ENCODE measurements at regions not wholly inside any gene's neighbourhood (a gene's known extent, or its start where the extent isn't known, plus 50 kb on each side); places are given as distances from the start of the nearest gene placed in this dataset.

GRCh38 chr10:76626386-76626785 is 1011.2 kb downstream of the KCNMA1 start:
- TF ChIP-seq, protein P1, sequence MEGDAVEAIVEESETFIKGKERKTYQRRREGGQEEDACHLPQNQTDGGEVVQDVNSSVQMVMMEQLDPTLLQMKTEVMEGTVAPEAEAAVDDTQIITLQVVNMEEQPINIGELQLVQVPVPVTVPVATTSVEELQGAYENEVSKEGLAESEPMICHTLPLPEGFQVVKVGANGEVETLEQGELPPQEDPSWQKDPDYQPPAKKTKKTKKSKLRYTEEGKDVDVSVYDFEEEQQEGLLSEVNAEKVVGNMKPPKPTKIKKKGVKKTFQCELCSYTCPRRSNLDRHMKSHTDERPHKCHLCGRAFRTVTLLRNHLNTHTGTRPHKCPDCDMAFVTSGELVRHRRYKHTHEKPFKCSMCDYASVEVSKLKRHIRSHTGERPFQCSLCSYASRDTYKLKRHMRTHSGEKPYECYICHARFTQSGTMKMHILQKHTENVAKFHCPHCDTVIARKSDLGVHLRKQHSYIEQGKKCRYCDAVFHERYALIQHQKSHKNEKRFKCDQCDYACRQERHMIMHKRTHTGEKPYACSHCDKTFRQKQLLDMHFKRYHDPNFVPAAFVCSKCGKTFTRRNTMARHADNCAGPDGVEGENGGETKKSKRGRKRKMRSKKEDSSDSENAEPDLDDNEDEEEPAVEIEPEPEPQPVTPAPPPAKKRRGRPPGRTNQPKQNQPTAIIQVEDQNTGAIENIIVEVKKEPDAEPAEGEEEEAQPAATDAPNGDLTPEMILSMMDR (conservative IDR thresholded peaks at IDR 0.05; ENCODE audit: low read length), result no peak
- no peak for TF ChIP-seq EZH2phosphoT487 (IDR thresholded peaks at IDR 0.05; ENCODE audit: borderline replicate concordance)

Data from Loucy (cell line).